GM13977 (cell line): ENCODE measurements at regions not wholly inside any gene's neighbourhood (a gene's known extent, or its start where the extent isn't known, plus 50 kb on each side); places are given as distances from the start of the nearest gene placed in this dataset.

Source experiments
- DNase-seq: peaks from one replicate; pipeline ENCODE4 v3.0.0; 2012; ENCODE audit warnings: low spot score
- in situ Hi-C: fragments of 300-500 bp; cut with MboI; formaldehyde crosslinking; loops from one replicate; pipeline ENCODE4 v1.12.0; 2022; ENCODE audit warnings: low sequenced_read_pairs, low pct_unique_long_range_greater_than_20kb, mixed read lengths, inconsistent platforms; ENCODE audit not compliant: unreplicated experiment
- TF ChIP-seq, protein P1 (sequence below): IDR thresholded peaks from 2 replicates; pipeline ENCODE4 v1.5.1; 2012; ENCODE audit warnings: mild to moderate bottlenecking, control low read depth; ENCODE audit not compliant: insufficient read depth; ENCODE audit errors: extremely low read depth, missing control alignments

DNA sequence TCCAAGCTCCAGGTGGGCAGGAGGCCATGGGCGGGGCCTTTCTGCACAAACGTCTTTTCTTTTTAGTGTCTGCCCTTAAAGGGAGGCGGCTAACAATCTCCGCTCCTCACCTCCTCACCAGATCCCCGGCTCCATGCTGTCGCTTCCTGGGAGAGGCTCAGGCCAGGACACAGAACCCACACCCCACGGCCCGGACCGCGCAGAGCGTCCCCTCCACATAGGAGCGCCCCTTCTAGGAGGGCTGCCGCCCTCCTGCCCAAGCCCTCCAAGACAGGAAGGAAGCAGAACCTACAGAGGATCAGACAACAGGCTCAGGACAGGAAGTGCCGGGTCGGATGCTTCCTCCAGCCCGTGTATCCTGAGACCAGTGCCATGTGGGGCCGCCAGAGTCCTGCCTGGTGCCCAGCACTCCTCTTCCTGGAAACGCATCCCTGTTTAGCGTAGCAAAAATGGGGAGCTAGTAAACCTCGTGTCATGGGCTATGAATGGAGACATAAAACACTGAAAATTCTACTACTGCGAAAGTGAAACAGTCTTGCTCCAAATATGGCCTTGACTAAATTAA is 83.2 kb upstream of the ATP10A start:
- TF ChIP-seq, protein P1, sequence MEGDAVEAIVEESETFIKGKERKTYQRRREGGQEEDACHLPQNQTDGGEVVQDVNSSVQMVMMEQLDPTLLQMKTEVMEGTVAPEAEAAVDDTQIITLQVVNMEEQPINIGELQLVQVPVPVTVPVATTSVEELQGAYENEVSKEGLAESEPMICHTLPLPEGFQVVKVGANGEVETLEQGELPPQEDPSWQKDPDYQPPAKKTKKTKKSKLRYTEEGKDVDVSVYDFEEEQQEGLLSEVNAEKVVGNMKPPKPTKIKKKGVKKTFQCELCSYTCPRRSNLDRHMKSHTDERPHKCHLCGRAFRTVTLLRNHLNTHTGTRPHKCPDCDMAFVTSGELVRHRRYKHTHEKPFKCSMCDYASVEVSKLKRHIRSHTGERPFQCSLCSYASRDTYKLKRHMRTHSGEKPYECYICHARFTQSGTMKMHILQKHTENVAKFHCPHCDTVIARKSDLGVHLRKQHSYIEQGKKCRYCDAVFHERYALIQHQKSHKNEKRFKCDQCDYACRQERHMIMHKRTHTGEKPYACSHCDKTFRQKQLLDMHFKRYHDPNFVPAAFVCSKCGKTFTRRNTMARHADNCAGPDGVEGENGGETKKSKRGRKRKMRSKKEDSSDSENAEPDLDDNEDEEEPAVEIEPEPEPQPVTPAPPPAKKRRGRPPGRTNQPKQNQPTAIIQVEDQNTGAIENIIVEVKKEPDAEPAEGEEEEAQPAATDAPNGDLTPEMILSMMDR, result no peak
- DNase-seq, result no peak
- in situ Hi-C loops, result no loop called here

DNA sequence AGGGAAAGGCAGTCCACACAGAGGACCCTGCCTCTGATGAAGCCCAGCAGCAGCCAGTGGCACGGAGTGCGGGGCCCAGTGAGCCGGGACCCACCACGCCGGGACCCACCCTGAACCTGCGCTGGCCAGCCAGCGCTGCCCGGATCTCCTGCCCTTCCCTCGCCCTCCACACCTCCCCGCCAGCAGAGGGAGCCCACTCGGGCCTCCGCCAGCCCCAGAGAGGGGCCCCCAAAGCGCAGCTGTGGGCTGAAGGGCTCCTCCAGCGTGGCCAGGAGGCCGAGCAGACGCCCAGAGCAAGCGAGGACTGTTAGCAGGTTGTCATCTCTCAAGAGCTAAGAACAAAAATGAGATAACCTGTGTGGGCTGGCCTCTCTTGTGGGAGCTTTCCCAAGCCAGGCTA is 81.3 kb upstream of the ATP10A start:
- TF ChIP-seq, protein P1, result no peak
- DNase-seq, result no peak
- in situ Hi-C loops, result no loop called here

DNA sequence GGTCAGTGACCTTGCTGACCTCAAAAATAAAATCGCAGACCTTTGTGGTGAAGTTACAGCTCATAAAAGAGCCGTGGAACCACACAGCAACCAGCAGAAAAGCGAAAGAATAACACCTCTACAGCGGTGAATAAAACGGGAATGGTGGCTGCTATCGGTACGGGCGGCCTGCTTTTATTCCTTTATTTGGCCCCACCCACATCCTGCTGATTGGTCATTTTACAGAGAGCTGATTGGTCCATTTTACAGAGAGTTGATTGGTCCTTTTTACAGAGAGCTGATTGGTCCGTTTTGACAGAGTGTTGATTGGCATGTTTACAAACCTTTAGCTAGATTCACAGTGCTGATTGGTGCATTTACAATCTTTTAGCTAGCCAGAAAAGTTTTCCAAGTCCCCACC is 80.7 kb upstream of the ATP10A start:
- DNase-seq, result no peak
- TF ChIP-seq, protein P1, result no peak
- in situ Hi-C loops, result no loop called here

DNA sequence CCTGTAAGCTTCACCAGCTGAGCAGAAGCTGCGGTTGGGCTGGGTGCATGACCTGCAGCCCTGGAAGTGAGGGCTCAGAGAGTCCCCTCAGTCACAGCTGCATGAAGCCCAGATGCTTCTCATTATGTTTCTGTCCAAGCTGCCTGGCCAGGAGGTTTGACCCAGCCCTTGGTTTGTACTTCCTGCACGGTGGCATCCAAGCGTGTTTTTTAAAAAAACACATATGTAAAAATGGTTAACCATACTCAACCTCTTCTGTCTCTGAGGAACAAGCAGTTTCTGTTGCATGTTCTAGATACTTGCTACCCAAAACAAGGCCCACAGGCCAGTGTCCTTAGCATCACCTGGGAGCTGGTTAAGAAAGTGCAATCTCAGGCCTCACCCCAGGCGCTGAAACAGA is 76.0 kb upstream of the ATP10A start:
- DNase-seq, result no peak
- in situ Hi-C loops, result no loop called here
- TF ChIP-seq, protein P1, result no peak

DNA sequence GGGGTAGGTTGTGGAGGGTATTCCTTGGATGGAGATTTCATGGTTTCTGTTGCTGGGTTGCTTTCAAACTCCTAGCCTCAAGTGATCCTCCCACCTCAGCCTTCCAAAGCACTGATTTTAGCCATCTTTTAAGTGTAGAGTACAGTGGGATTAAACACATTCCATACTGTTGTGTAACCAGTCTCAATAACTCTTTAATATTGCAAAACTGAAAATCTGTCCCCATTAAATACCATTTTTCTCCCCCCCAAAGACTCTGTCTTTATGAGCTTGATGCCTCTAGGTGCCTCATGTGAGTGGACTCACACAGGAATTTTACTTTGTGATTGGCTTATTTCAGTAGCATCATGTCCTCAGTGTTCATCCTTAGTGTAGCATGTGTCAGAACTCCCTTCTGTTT is 74.7 kb upstream of the ATP10A start:
- in situ Hi-C loops, result no loop called here
- DNase-seq, result no peak
- TF ChIP-seq, protein P1, result no peak

DNA sequence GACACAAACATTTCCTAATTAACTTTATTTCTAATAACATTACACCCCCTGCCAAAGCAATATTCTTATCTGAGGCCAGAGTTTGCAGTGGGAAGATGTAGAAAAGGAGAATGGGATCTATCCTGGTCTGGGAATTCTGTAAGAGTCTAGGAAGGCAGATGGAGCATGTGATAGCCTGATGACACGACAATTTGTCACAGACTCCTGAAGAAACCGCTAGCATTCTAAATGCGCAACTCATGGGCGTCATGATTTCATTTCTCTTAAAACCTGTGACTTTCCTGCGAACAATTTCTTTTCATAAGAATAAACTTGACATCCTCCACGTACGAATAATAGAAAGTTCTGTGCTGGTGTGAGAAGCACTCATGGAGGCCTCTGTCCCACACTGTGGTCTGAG is 72.9 kb upstream of the ATP10A start:
- in situ Hi-C loops, result no loop called here
- TF ChIP-seq, protein P1, result no peak
- DNase-seq, result no peak
